ENCODE measurements at regions not wholly inside any gene's neighbourhood (a gene's known extent, or its start where the extent isn't known, plus 50 kb on each side); places are given as distances from the start of the nearest gene placed in this dataset.

- ChIA-PET POLR2A (no interaction called here), CTCF (ENCODE audit: low intra/inter-chr PET ratio, low total read pairs) (no interaction called here)
- Histone ChIP-seq H3K27ac (ENCODE audit: extremely low read length, insufficient read depth, low read length) (no peak overlapping the region), H3K79me2 (ENCODE audit: insufficient read depth, low read length) (no peaks in the 10 kb centered on the region), H3K27me3 (ENCODE audit: control insufficient read depth in 1 of 2, insufficient read depth in 2 of 2, low read length in 2 of 2) (no peaks in the 10 kb centered on the region; a peak in 1 of 5 replicates), H4K20me1 (ENCODE audit: insufficient read depth, low read length) (no peaks in the 10 kb centered on the region), H3K4me2 (ENCODE audit: low read depth, low read length) (no peak overlapping the region), H3K9me3 (ENCODE audit: low read length) (no peaks in the 10 kb centered on the region), H3K4me1 (ENCODE audit: insufficient read depth, low read length) (no peaks in the 10 kb centered on the region), H3K4me3 (replicated peaks in 1 of 3; ENCODE audit: insufficient read depth in 1 of 3, low read depth in 2 of 3, low read length in 3 of 3) (no peak overlapping the region), H3K36me3 (replicated peaks in 1 of 2; ENCODE audit: control insufficient read depth in 1 of 2, insufficient read depth in 2 of 2, low read length in 2 of 2) (no peaks in the 10 kb centered on the region), H3K9ac (ENCODE audit: insufficient read depth, low read depth, low read length) (no peak overlapping the region), H2AFZ (ENCODE audit: low read length) (no peak overlapping the region)
- 69% methylated on average over 6 of the region's 6 CpGs for WGBS (ENCODE audit: low lambda C conversion rate)
- intact Hi-C loops (cut with micrococcal nuclease; ENCODE audit: unreplicated experiment) (no loop called here), in situ Hi-C loops (cut with HindIII; ENCODE audit: extremely low pct_ligation_motif_present, low pct_unique_long_range_greater_than_20kb) (no loop called here)
- no TSS peak for BruUV-seq (replicated peaks)
- ATAC-seq: no peak
- DNase-seq (ENCODE audit: low spot score): no peak
- TF ChIP-seq PAF1 (CRISPR knock-in tag; IDR thresholded peaks at IDR 0.05): no peak
- no peak for TF ChIP-seq GABPB1 (CRISPR knock-in tag; IDR thresholded peaks at IDR 0.05)
- TF ChIP-seq HMGA1 (CRISPR knock-in tag; conservative IDR thresholded peaks at IDR 0.05): no peak
- no peak for TF ChIP-seq MEIS2 (CRISPR knock-in tag; IDR thresholded peaks at IDR 0.05)
- TF ChIP-seq FUBP1 (CRISPR knock-in tag; IDR thresholded peaks at IDR 0.05; ENCODE audit: borderline replicate concordance): no peak
- no peak for TF ChIP-seq RFXANK (CRISPR knock-in tag; IDR thresholded peaks at IDR 0.05)
- no peak for FAIRE-seq
These were observed 147.7 kb upstream of the DTNA start for GRCh38 chr18:34562252-34562870.

- no peaks in the 10 kb centered on the region for H3K36me3 ChIP-seq (replicated peaks in 1 of 2; ENCODE audit: control insufficient read depth in 1 of 2, insufficient read depth in 2 of 2, low read length in 2 of 2)
- intact Hi-C loops (cut with micrococcal nuclease; ENCODE audit: unreplicated experiment): no loop called here
- FAIRE-seq (no peak), DNase-seq (ENCODE audit: low spot score) (no peak), ATAC-seq (no peak)
- no peak overlapping the region for H3K4me3 ChIP-seq (replicated peaks in 1 of 3; ENCODE audit: insufficient read depth in 1 of 3, low read depth in 2 of 3, low read length in 3 of 3)
- no peaks in the 10 kb centered on the region for H3K79me2 ChIP-seq (ENCODE audit: insufficient read depth, low read length)
- ChIA-PET POLR2A (no interaction called here), CTCF (ENCODE audit: low intra/inter-chr PET ratio, low total read pairs) (no interaction called here)
- H4K20me1 ChIP-seq (ENCODE audit: insufficient read depth, low read length): no peaks in the 10 kb centered on the region
- H3K27ac ChIP-seq (ENCODE audit: extremely low read length, insufficient read depth, low read length): no peak overlapping the region
- no peak overlapping the region for H3K9ac ChIP-seq (ENCODE audit: insufficient read depth, low read depth, low read length)
- 82% methylated on average over 2 of the region's 2 CpGs for WGBS (ENCODE audit: low lambda C conversion rate)
- H3K4me2 ChIP-seq (ENCODE audit: low read depth, low read length): no peak overlapping the region
- in situ Hi-C loops (cut with HindIII; ENCODE audit: extremely low pct_ligation_motif_present, low pct_unique_long_range_greater_than_20kb): no loop called here
- BruUV-seq (replicated peaks): no TSS peak
- no peaks in the 10 kb centered on the region for H3K9me3 ChIP-seq (ENCODE audit: low read length)
- H2AFZ ChIP-seq (ENCODE audit: low read length): no peak overlapping the region
- H3K4me1 ChIP-seq (ENCODE audit: insufficient read depth, low read length): no peaks in the 10 kb centered on the region
- no peaks in the 10 kb centered on the region; a peak in 1 of 5 replicates for H3K27me3 ChIP-seq (ENCODE audit: control insufficient read depth in 1 of 2, insufficient read depth in 2 of 2, low read length in 2 of 2)
- TF ChIP-seq ATM (IDR thresholded peaks at IDR 0.05; ENCODE audit: borderline replicate concordance) (no peak), ESRRA (CRISPR knock-in tag; IDR thresholded peaks at IDR 0.05; ENCODE audit: low read depth) (no peak), ZNF850 (CRISPR knock-in tag; conservative IDR thresholded peaks at IDR 0.05) (no peak), THAP9 (CRISPR knock-in tag; IDR thresholded peaks at IDR 0.05; ENCODE audit: borderline replicate concordance) (no peak), KLF15 (CRISPR knock-in tag; IDR thresholded peaks at IDR 0.05; ENCODE audit: borderline replicate concordance) (no peak), PRMT3 (CRISPR knock-in tag; IDR thresholded peaks at IDR 0.05; ENCODE audit: borderline replicate concordance, low read depth) (no peak)
These were observed 142.2 kb upstream of the DTNA start for GRCh38 chr18:34567857-34568256.
